Keratinocyte (primary cell): ENCODE measurements at regions not wholly inside any gene's neighbourhood (a gene's known extent, or its start where the extent isn't known, plus 50 kb on each side); places are given as distances from the start of the nearest gene placed in this dataset.

Experiments
- DNase-seq: peaks from one replicate; pipeline ENCODE4 v3.0.0-alpha.2; 2011; ENCODE audit warnings: low read depth, missing footprints, low spot score
- FAIRE-seq: peaks from 2 replicates; lab custom pipeline; 2011; peaks lifted over from hg19 to GRCh38; lab: Jason Lieb, UNC
- H2AFZ ChIP-seq: 2 replicates; pipeline ENCODE4 v1.6.0; 2012; ENCODE audit warnings: low read length, control low read depth, inconsistent platforms; ENCODE audit not compliant: control insufficient read depth
- H3K27ac ChIP-seq: 2 replicates; pipeline ENCODE4 v1.5.1; 2011; ENCODE audit warnings: low read length; ENCODE audit not compliant: control insufficient read depth, insufficient read depth
- H3K27me3 ChIP-seq: 3 replicates; pipeline ENCODE4 v1.6.0; 2011; ENCODE audit warnings: low read length; ENCODE audit not compliant: control insufficient read depth, insufficient read depth; ENCODE audit errors: extremely low read depth
- H3K36me3 ChIP-seq, 2 experiments: 2 replicates in 1 of 2; 3 replicates in 1 of 2; pipeline ENCODE4 v1.5.1; 2011; ENCODE audit warnings: low read length in 2 of 2, mild to moderate bottlenecking in 1 of 2; ENCODE audit not compliant: control insufficient read depth in 2 of 2, insufficient read depth in 2 of 2; ENCODE audit errors: extremely low read depth in 1 of 2
- H3K4me1 ChIP-seq: 3 replicates; pipeline ENCODE4 v1.5.1; 2011; ENCODE audit warnings: low read length; ENCODE audit not compliant: control insufficient read depth, insufficient read depth; ENCODE audit errors: extremely low read depth
- H3K4me2 ChIP-seq: 3 replicates; pipeline ENCODE4 v1.6.0; 2011; ENCODE audit warnings: low read depth, low read length; ENCODE audit not compliant: control insufficient read depth, insufficient read depth; ENCODE audit errors: extremely low read depth
- H3K4me3 ChIP-seq, 3 experiments: fragments of 200-600 bp in 1 of 3; sonication (generic) in 1 of 3; 2 replicates in 2 of 3; 3 replicates in 1 of 3; pipeline ENCODE4 v1.5.1; 2011 to 2016; ENCODE audit warnings: low read length in 3 of 3, mild to moderate bottlenecking in 3 of 3, control low read depth in 2 of 3, inconsistent platforms in 1 of 3, low read depth in 1 of 3, mixed read lengths in 1 of 3, mixed run types in 1 of 3, moderate library complexity in 1 of 3; ENCODE audit not compliant: control insufficient read depth in 2 of 3, insufficient read depth in 2 of 3; ENCODE audit errors: extremely low read depth in 1 of 3
- H3K79me2 ChIP-seq: 2 replicates; pipeline ENCODE4 v1.6.0; 2012; ENCODE audit warnings: low read length; ENCODE audit not compliant: control insufficient read depth, insufficient read depth
- H3K9ac ChIP-seq: 3 replicates; pipeline ENCODE4 v1.6.0; 2011; ENCODE audit warnings: low read length; ENCODE audit not compliant: control insufficient read depth, insufficient read depth; ENCODE audit errors: extremely low read depth
- H3K9me1 ChIP-seq: 3 replicates; pipeline ENCODE4 v1.6.0; 2011; ENCODE audit warnings: low read length; ENCODE audit not compliant: control insufficient read depth, insufficient read depth; ENCODE audit errors: extremely low read depth
- H3K9me3 ChIP-seq: 2 replicates; pipeline ENCODE4 v1.5.1; 2012; ENCODE audit warnings: low read depth, low read length; ENCODE audit not compliant: control insufficient read depth
- H4K20me1 ChIP-seq: 3 replicates; pipeline ENCODE4 v1.6.0; 2011; ENCODE audit warnings: low read length; ENCODE audit not compliant: control insufficient read depth, insufficient read depth; ENCODE audit errors: extremely low read depth
- CTCF ChIP-seq, 3 experiments: IDR thresholded peaks in 1 of 3; conservative IDR thresholded peaks in 1 of 3; optimal IDR thresholded peaks in 1 of 3; 2 replicates in 2 of 3; 3 replicates in 1 of 3; pipeline versions ENCODE3 to v1.5.1; 2011; ENCODE audit warnings: low read length in 3 of 3, mild to moderate bottlenecking in 3 of 3, moderate library complexity in 2 of 3, control low read depth in 1 of 3, inconsistent platforms in 1 of 3; ENCODE audit not compliant: insufficient read depth in 2 of 3; ENCODE audit errors: extremely low read depth in 1 of 3
- EZH2 ChIP-seq: IDR thresholded peaks from one replicate; pipeline ENCODE4 v1.6.1; 2012; ENCODE audit warnings: inconsistent platforms, mild to moderate bottlenecking, low read length, moderate library complexity
- dilution Hi-C: fragments of 300-500 bp; cut with MboI; formaldehyde crosslinking; loops from one replicate; pipeline ENCODE4 v1.7.0; 2020; ENCODE audit warnings: low sequenced_read_pairs; ENCODE audit not compliant: extremely low pct_ligation_motif_present

- FAIRE-seq (no peak), DNase-seq (no peak)
- H3K9me3 ChIP-seq = peaks cover 4% of the 10 kb centered on the region
- no peak overlapping the region for H3K4me3 ChIP-seq
- no peak overlapping the region for H3K4me2 ChIP-seq
- H3K9me1 ChIP-seq = no peaks in the 10 kb centered on the region
- no peaks in the 10 kb centered on the region for H3K79me2 ChIP-seq
- H3K36me3 ChIP-seq = no peaks in the 10 kb centered on the region
- H4K20me1 ChIP-seq = no peaks in the 10 kb centered on the region
- no peak for TF ChIP-seq CTCF (optimal IDR thresholded peaks at IDR 0.05 in 1 of 3, IDR thresholded peaks at IDR 0.05 in 1 of 3, conservative IDR thresholded peaks at IDR 0.05 in 1 of 3; ENCODE audit: extremely low read depth in 1 of 3, insufficient read depth in 2 of 3, low read length in 3 of 3)
- no peak overlapping the region for H2AFZ ChIP-seq
- dilution Hi-C loops = no loop called here
- H3K27ac ChIP-seq = no peak overlapping the region
- no peaks in the 10 kb centered on the region for H3K4me1 ChIP-seq
- H3K9ac ChIP-seq = no peak overlapping the region
- no peaks in the 10 kb centered on the region for H3K27me3 ChIP-seq
Measured at GRCh38 chr7:71042591-71042990, 89.4 kb upstream of the GALNT17 start.

- Histone ChIP-seq H3K36me3 (no peaks in the 10 kb centered on the region), H3K9me3 (no peaks in the 10 kb centered on the region), H2AFZ (no peak overlapping the region), H3K79me2 (no peaks in the 10 kb centered on the region), H3K4me2 (no peak overlapping the region), H3K9me1 (no peaks in the 10 kb centered on the region), H3K9ac (no peak overlapping the region), H3K4me3 (no peak overlapping the region), H3K27ac (no peak overlapping the region), H4K20me1 (no peaks in the 10 kb centered on the region), H3K27me3 (no peaks in the 10 kb centered on the region), H3K4me1 (no peaks in the 10 kb centered on the region)
- FAIRE-seq (no peak), DNase-seq (no peak)
- dilution Hi-C loops = no loop called here
- TF ChIP-seq CTCF (optimal IDR thresholded peaks at IDR 0.05 in 1 of 3, IDR thresholded peaks at IDR 0.05 in 1 of 3, conservative IDR thresholded peaks at IDR 0.05 in 1 of 3; ENCODE audit: extremely low read depth in 1 of 3, insufficient read depth in 2 of 3, low read length in 3 of 3) (no peak), EZH2 (no peak)
Measured at GRCh38 chr7:71050492-71050891, 81.5 kb upstream of the GALNT17 start.
